ENCODE measurements at regions not wholly inside any gene's neighbourhood (a gene's known extent, or its start where the extent isn't known, plus 50 kb on each side); places are given as distances from the start of the nearest gene placed in this dataset.

DNA sequence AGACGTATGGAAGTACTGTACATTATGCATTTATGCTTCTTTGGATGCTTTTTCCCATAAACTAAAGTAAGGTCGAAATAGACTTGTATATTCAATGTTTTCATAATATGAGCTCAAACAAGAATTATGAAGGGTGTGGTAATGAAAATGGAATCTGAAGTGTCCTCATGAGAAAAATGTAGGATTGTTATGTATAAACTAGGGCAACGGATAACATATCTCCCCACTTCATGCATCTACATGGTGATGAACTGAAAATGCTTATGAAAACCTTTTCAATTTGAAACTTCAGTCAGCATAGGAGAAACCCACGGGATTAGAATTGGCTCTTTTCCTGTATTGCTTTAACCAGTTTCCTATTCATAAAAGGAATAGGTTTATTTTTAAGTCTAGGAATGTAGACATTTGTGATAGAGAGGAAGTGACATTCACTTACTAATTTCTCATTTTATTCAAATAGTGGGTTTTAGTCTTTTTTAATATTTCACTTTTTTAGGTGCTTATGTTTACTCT, 608.2 kb upstream of the GCFC2 start:
- no peak for DNase-seq (ENCODE audit: low read depth)

DNA sequence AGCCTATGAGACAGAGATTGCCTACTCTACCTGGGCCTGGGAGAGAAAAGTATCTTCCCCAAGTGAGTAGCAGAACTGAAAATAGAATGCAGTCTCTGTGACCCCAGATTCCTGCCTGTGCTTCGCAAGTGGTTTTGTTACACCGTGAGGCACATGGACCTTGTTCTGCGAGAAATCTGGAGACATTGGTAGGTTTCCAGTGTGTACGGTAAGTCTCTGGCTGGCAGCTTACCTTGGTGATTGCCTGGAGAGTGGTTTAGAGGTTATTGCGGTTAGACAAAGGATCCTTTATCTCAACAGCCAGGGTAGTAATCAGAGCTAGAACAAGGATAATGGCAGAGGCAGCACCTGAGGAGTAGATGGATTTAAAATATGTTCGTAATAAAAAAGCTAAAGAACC, 606.0 kb upstream of the GCFC2 start:
- DNase-seq (ENCODE audit: low read depth) = no peak

DNA sequence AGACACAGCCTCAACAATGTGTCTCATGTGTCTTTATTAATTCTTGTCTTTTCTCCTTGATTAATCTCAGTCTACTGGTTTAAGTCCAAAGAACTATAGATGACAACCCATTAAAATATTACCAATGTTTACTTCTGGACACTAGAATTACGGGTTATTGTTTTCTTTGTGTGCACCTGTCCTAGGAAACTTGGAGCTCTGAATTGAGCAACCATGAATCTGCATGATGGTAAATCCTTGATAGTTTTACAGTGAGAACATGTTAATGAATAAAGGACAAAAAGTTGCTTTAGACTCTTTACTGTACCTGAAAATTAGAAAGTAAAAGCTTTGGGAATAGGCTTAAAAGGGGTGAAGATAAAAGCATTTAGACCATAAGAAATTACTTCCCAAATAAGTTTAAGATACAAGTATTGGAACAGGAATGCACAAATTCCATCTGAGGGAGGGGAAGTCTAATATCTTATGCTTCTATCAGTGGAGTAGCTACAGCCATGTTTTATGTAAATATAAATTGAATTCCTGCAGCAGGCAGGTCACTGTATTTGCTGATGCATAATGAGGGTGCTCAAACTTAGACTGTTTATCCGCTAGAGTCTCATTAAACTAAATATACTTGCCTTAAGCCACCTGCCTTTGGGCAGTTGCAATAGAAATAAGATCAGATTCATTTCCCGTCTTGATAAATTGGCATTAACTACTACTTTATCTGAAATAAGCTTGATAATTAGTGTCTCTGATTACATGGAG, 603.7 kb upstream of the GCFC2 start:
- DNase-seq (ENCODE audit: low read depth) = no peak

DNA sequence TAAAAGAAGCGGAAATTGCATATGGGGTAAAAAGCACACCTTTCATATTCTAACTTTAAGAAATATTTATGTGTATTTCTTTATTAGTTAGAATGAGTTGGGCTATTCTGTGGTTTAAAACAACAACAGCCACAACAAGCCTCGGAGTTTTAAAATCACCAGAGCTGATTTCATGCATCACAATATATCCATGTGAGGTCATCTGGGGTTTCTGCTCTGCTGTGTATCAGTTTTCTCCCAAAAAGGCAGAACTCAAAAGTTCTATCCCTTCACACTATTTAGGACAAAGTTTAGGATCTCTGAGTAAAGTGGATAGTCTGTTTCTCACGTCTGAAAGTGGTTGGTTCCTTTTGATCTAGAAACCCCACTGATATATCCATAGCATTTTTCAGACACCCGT, 601.5 kb upstream of the GCFC2 start:
- no peak for DNase-seq (ENCODE audit: low read depth)

DNA sequence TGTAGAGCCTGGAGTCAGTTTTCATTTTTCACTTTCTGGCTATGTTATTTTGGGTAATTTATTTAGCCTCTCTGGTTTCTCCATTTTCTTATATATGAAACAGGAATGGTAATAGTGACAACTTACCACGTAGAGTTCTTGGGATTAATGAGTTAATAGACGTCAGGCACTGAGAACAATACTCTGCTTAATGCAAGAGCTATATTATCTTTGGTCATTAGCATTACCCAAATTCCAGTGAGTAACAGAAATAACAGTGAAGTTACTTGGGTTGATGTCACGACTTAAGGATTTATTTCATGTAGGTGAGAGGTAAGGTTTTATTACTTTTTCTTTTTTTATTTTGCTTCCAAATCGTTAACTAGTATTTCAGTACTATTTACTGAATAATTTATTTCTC, 601.0 kb upstream of the GCFC2 start:
- no peak for DNase-seq (ENCODE audit: low read depth)

DNA sequence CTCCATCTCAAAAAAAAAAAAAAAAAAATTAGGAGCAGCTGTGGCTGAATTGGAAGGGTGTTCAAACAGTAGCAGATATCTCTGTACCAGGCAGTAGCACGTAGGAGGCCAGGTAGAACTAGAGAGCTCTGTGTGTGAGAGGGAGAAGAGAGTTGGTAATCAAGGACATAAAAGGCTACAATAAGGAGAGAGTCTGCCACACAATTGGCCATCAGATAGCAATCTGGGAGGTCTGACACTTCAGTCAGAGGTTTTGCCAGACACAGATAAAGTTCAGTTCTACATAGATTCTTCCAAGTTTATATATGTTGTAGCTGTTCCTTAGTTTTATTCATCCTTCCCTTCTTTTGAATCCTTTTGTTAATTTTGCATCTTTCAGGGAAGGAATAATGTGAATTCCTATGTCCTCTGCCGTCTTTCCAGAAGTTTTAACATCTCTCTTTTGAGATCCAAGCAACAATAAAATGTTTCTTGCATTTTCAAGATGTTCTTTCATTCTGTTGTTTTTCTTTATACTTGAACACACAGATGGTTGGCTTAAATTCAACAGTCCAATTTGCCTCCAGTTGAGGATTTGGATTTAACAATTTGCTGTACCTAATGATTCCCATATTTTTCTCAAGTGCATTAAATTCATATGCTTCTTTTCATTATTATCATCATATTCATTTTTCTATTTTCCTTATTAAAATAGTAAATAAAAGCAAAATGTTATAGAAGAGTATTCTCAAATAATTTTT, 600.3 kb upstream of the GCFC2 start:
- no peak for DNase-seq (ENCODE audit: low read depth)

DNA sequence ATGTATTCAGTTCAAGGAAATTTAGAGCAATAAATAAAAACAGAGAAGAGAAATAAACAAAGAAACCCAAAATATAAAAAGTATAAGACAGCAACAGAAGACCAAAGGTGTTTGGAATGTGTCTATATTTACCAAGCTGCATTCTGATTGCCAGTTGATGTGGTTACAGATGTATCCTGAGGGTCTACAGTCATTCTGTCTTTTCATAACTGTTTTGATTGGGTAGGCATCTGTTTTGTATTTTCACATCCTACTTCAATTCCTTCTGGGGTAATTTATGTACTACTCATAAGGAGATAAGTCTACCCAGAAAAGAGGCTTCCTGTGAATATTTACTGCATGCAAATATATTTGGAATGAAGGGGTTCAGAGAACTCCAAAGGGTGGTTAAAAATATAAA, 596.8 kb upstream of the GCFC2 start:
- DNase-seq (ENCODE audit: low read depth) = no peak

DNA sequence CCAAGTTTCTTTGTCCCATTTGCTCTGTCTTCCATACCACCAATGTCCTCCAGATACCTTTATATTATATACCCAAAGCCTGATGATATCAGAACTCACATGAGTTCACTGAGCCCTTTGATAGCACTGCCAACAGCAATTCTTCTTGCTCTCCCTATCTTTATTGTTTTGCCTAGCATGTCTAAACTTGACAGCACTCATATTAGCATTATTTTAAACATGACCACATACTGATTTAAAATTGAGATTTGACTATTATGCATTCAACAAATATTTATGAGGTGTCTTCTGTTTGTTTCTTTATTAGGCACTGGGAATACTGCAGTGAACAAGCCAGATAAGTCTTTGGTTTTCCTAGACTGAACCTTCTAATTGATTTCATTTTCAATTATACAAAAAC, 587.3 kb upstream of the GCFC2 start:
- no peak for DNase-seq (ENCODE audit: low read depth)

DNA sequence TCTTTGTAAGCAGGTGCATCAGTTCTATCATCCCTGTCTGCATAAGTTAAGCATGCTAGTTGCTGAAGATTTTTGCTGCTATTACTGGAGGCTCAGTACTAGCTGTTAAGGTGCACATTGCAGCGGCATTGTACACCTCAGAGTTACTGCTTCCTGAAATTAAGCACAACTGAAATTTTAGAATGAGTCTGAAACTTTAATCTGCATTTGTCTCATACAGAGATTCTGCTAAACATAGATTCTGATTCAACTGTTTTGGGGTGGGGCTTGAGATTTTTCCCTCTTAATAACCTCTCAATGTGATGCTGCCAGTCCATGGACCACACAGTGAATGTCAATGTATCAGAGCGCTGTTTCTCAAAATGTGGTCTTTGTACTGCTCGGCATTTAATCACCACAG, 585.7 kb upstream of the GCFC2 start:
- DNase-seq (ENCODE audit: low read depth) = no peak

DNA sequence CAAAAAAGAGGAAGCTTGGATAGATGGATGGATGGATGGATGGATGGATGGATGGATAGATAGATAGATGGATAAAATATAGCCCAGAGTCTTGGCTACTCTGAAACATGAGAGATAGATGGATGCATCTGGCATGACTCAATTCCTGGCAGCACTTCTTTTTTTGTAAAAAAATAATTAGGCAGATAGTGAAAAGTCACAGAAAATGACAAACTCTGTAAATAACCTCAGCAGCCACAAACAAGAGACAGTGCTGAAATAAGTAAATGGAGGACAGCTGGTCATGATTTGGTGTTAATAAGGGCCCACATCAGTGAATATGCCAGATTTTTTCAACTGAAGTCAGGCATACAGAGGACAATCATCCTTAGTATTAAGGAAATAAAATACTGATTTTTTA, 585.0 kb upstream of the GCFC2 start:
- no peak for DNase-seq (ENCODE audit: low read depth)

DNA sequence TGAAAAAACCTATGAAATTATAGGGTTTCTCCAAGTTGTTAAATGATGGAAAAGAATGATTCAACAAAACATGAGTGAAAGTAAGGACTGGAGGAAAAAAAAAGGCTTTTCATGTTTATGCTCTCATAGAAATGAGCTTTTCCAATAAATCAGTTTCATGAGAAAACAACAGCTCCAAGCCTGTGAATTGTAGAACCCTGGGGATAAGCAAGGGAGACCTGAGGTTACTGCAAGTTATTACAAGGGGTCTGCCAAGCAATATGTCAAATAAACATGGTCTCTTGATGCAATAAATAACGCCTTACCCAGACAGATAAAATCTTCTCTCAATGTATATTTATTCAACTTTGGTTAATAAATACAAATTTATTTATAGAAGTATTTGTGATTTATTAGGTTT, 577.9 kb upstream of the GCFC2 start:
- no peak for DNase-seq (ENCODE audit: low read depth)

DNA sequence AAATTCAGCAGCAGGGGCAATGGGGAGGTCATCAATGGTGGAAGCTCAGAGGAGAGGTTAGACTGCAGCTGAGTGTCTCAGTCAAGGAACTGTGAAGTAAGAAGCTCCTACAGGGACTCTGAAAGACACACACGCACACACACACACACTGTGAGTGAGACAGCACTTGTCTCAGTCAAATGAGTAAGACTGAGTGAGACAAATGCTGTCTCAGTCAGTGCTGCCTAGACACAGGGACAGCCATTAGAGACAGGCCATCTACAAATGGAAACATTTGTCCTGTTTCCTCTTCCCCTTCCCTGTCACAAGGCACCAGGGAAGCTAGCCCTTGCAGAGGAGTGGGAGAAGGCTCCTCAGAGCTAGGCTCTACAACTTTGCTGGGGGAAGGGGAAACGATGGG, 577.4 kb upstream of the GCFC2 start:
- no peak for DNase-seq (ENCODE audit: low read depth)

DNA sequence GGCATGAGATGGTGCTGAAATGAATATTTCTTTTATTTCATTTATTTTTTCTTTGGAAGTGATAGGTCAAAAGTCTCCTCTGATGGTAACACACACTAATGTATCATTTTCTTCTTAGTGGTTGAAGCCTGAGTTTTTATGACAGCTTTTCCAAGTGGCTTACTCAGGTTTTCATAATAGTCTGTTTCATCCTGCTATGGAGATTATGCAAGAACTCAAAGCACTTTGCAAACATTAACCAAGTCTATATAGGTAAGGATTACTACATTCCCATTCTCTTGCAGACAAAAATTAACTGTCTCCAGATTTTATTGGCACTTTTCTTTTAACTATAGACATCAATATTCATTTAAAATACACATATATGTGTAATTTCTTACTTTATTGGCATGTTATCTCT, 572.6 kb upstream of the GCFC2 start:
- DNase-seq (ENCODE audit: low read depth) = no peak

DNA sequence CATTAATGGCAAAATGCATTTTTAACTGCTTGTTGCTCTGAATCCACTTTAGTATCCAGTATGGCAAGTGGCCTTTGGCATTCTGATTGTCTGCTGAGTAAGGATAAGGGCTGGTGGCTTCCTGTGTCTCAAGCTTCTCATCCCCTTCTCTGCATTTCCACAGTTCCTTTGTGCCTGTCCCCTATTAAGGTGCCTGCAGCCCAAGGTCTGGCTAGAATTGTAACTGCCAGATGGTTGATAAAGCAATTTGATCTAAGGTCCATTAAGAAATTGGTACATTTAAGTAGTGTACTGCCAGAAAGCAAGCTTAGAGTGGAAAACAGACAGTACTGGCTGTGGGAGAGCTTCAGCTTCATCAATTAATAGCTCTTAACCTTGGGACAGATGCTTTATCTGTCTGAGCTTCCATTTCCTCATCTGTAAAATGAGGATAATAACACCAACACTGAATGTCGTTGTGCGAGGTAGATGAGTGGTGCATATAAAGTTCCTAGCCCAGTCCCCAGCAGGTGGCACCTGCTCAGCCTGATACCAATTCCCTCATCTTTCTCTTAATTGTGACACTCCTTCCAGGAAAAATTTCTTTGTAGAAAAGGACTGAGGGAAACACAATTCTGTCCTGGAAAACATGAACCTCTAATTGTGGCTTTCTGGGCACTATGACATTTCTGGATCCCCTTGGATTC, 570.6 kb upstream of the GCFC2 start:
- no peak for DNase-seq (ENCODE audit: low read depth)

DNA sequence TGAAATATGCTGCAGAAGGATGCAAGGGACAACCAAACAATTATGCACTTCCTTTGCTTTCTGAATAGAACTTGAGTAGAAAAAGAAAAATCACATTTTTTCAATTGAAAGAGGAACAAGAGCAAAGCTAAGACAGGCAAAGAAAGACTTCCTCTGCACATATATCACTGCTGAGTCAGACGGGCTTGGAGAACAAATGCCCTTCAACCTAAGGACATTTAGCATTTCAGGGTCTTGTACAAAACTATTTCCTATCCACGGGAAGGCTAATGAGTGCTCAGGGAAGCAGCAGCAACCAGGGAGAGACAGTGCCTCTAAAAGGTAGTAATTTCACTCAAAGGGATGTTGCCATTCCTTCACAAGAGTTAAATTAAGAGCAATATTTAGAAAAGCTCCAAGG, 570.0 kb upstream of the GCFC2 start:
- DNase-seq (ENCODE audit: low read depth) = no peak

DNA sequence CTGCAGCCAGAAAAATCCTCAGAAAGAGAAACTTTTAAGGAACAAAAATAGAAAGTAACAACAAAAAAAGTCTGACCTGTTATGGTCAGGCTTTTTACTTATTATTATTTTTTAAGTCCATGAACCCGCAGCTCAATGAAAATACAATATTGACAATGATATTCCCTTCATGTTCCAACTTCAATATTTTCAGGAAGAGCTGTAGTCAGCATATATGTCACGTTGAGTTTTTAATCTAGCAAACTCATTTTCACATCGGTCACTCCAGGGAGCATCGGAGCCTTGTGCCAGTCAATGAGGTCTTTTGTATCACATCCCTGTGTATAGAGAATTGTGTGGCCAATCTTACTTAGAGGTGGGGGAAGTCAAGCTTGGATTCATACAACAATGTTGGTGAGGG, 568.4 kb upstream of the GCFC2 start:
- DNase-seq (ENCODE audit: low read depth) = no peak

DNA sequence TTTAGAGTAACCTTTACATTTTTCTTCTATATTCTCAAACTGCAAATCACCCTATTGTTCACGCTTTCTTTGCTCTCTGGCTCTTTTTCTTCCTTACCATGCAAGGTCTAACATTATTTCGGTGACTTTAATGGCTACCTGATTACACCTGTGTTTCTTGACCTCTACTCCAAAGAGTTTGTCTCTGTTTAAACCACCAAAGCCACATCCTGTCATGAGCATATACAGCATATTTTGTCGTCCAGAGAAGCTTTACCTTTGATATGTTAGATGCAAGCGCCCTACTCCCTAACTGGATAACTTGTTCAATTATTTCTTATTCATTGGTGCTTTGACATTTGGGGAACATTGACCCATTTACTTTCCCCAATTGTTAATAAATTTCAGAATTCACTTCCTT, 565.1 kb upstream of the GCFC2 start:
- no peak for DNase-seq (ENCODE audit: low read depth)

DNA sequence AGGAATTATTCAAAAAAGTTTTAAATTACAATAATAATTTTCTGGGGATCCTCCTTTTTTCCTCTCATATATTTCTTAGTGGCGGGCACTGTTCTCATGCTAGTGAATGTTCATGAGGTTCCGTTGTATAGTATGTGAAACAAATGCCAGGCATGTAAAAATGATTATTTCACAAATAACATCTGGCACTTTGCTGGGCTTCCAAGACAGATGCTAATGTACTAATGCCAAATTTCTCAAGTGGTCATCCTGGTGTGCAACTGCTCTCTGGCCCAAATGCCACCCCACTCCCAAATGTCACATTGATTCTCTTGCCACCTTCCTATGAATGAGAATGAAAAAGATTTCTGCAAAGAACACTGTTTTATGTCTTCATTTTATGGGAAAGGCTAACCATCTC, 564.0 kb upstream of the GCFC2 start:
- DNase-seq (ENCODE audit: low read depth) = no peak

DNA sequence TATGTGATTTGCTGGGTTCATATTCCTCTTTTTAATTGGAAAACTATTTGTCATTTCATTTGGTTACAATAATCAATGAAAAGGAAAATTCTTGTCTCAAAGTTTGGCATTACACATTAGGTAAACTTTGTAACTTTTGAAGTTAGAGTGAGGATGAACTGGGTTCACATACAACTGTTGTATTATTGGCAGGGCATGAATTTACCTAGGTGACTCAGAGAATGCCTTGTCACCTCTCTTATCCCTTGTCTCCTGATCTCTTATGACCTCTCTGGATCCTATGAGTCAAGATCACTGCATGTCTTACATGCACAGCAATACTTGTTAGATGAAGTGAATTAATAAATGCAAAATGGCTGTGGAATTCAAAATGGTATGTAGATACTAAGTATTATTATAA, 563.4 kb upstream of the GCFC2 start:
- DNase-seq (ENCODE audit: low read depth) = no peak

DNA sequence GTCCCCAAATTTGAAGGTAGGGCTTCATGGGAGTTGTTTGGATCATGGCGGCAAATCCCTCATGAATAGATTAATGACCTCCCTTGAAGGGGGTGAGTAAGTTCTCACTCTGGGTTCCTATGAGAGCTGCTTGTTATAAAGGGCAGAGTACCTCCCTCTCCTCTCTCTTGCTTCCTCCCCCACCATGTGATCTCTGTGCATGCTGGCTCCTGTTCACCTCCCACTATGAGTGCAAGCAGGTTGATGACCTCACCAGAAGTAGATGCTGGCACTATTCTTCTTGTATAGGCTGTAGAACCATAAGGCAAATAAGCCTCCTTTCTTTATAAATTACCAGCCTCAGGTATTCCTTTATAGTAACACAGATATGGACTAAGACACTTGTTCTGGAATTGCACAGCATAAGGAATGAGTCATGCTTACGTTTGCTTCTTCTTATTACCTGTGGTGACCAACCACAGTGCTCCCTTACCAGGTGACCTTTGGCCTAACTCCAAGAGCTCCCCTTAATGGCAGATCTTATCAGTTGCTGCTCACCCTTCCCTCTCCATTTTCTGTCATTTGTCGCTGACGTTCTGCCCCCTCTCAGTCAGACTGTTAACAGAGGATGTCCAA, 559.5 kb upstream of the GCFC2 start:
- no peak for DNase-seq (ENCODE audit: low read depth)

DNA sequence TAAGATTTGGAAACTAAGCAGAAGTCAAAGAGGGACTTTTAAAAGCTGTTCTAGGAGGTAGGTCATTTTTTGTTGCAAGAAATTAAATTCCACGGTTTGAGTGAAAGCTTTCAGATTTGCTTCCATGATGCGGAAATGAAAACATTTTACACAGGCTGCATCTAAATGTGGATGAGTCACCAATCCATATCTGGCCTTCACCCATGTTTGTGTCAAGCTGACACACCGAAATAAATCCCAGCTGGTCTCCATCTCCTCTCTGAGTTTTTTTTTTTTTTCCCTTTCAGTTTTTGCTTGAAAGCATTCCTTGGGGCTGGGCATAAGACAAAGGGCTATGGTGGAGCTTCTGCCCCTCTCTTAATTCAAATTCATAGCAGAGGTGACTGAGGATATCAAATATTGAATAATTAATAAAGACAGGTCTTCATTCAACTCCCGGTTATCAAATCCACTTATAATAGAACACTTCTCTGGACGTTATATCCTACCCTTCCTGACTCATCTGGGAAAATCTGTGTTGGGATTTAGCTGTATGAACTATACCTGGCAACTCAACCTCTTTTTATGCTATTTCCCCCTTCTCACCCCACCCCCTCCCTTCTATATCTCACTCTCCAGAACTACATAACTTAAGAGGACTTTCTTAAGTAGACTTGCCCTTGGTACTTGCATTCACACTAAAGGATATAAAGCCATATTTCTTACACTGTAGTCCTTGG, 558.3 kb upstream of the GCFC2 start:
- DNase-seq (ENCODE audit: low read depth) = no peak

DNA sequence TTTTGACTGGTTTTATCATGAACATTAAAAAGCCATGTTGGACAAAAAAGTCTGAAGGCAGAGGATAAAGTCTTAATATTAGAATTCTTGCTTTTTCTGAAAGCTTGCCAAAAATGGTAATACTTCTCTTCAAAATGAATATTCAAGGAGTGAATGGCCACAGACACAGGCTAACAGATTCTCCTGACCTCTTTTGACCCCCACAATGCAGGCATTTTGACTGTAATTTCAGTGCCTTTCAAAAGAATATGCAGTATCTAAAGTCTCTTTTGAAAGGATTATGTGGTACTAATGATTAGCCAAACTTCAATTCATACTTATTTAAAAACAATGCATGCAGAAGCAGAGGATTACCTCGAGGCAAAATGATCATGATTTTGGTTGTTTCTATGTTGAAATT, 557.8 kb upstream of the GCFC2 start:
- no peak for DNase-seq (ENCODE audit: low read depth)

Measured in GM04504 (cell line).